Trophoblast cell (in vitro differentiated cells and primary cell): ENCODE measurements at regions not wholly inside any gene's neighbourhood (a gene's known extent, or its start where the extent isn't known, plus 50 kb on each side); places are given as distances from the start of the nearest gene placed in this dataset.

ENCODE experiments used
- DNase-seq, 2 donors: peaks; one replicate each; pipeline ENCODE4 v3.0.0-alpha.2; 2016
- H2AFZ ChIP-seq: 2 replicates; pipeline ENCODE4 v1.6.1; 2013; ENCODE audit warnings: low read length, moderate library complexity, mild to moderate bottlenecking; ENCODE audit not compliant: insufficient read depth, poor library complexity
- H2AK5ac ChIP-seq: 2 replicates; pipeline ENCODE4 v1.6.1; 2013; ENCODE audit warnings: mild to moderate bottlenecking, low read length
- H2BK120ac ChIP-seq: 2 replicates; pipeline ENCODE4 v1.6.1; 2013; ENCODE audit warnings: low read length, mild to moderate bottlenecking, moderate library complexity; ENCODE audit not compliant: insufficient read depth, poor library complexity
- H2BK12ac ChIP-seq: 2 replicates; pipeline ENCODE4 v1.6.1; 2013; ENCODE audit warnings: mild to moderate bottlenecking, low read length, moderate library complexity
- H2BK5ac ChIP-seq: 2 replicates; pipeline ENCODE4 v1.6.1; 2013; ENCODE audit warnings: low read length, low read depth, moderate library complexity, mild to moderate bottlenecking; ENCODE audit not compliant: poor library complexity
- H3K14ac ChIP-seq: 2 replicates; pipeline ENCODE4 v1.6.1; 2013; ENCODE audit warnings: mild to moderate bottlenecking, low read length
- H3K18ac ChIP-seq: 2 replicates; pipeline ENCODE4 v1.6.1; 2013; ENCODE audit warnings: mild to moderate bottlenecking, low read length
- H3K23ac ChIP-seq: 2 replicates; pipeline ENCODE4 v1.6.1; 2013; ENCODE audit warnings: low read length
- H3K27ac ChIP-seq: 2 replicates; pipeline ENCODE4 v1.5.1; 2013; ENCODE audit warnings: low read depth, mild to moderate bottlenecking, inconsistent platforms, low read length, moderate library complexity
- H3K27me3 ChIP-seq: 2 replicates; pipeline ENCODE4 v1.6.1; 2013; ENCODE audit warnings: inconsistent platforms, mild to moderate bottlenecking, low read length, moderate library complexity; ENCODE audit not compliant: insufficient read depth
- H3K36me3 ChIP-seq, 2 experiments: 1 replicate in 1 of 2; 2 replicates in 1 of 2; pipeline ENCODE4 v1.6.1; 2013; ENCODE audit warnings: low read length in 2 of 2, mild to moderate bottlenecking in 2 of 2, moderate library complexity in 1 of 2; ENCODE audit not compliant: insufficient read depth in 2 of 2, control insufficient read depth in 1 of 2
- H3K4ac ChIP-seq: 2 replicates; pipeline ENCODE4 v1.6.1; 2013; ENCODE audit warnings: low read depth, mild to moderate bottlenecking, low read length, moderate library complexity
- H3K4me1 ChIP-seq, 2 experiments: 1 replicate in 1 of 2; 2 replicates in 1 of 2; pipeline ENCODE4 v1.6.1; 2013; ENCODE audit warnings: low read length in 2 of 2, mild to moderate bottlenecking in 2 of 2, moderate library complexity in 1 of 2; ENCODE audit not compliant: insufficient read depth in 2 of 2, control insufficient read depth in 1 of 2
- H3K4me2 ChIP-seq: 2 replicates; pipeline ENCODE4 v1.6.1; 2013; ENCODE audit warnings: inconsistent platforms, mild to moderate bottlenecking, low read length, moderate library complexity
- H3K4me3 ChIP-seq: 2 replicates; pipeline ENCODE4 v1.5.1; 2013; ENCODE audit warnings: mild to moderate bottlenecking, low read depth, low read length, inconsistent platforms
- H3K79me1 ChIP-seq: one replicate; pipeline ENCODE4 v1.6.1; 2013; ENCODE audit warnings: low read length
- H3K79me2 ChIP-seq: 2 replicates; pipeline ENCODE4 v1.6.1; 2013; ENCODE audit warnings: low read length, mild to moderate bottlenecking; ENCODE audit not compliant: control insufficient read depth, insufficient read depth, poor library complexity
- H3K9ac ChIP-seq: 2 replicates; pipeline ENCODE4 v1.6.1; 2013; ENCODE audit warnings: mild to moderate bottlenecking, low read length
- H3K9me3 ChIP-seq: 2 replicates; pipeline ENCODE4 v1.6.1; 2013; ENCODE audit warnings: low read depth, mild to moderate bottlenecking, control low read depth, inconsistent platforms, low read length; ENCODE audit not compliant: insufficient read depth
- H4K12ac ChIP-seq: 2 replicates; pipeline ENCODE4 v1.6.1; 2013; ENCODE audit warnings: low read depth, mild to moderate bottlenecking, low read length, moderate library complexity
- H4K8ac ChIP-seq: 2 replicates; pipeline ENCODE4 v1.6.1; 2013; ENCODE audit warnings: low read depth, mild to moderate bottlenecking, low read length, moderate library complexity
- H4K91ac ChIP-seq: one replicate; pipeline ENCODE4 v1.6.1; 2013; ENCODE audit warnings: low read depth, mild to moderate bottlenecking, low read length, moderate library complexity
- WGBS: extraction: QIAGEN DNeasy Blood & Tissue Kit; methylation state at CpG from one replicate; pipeline ENCODE4 v1.1.7; 2013; ENCODE audit warnings: missing lambda C conversion rate; ENCODE audit not compliant: insufficient read length, insufficient coverage; ENCODE audit errors: extremely low coverage; 5-methylcytosine and 5-hydroxymethylcytosine counted together

DNA sequence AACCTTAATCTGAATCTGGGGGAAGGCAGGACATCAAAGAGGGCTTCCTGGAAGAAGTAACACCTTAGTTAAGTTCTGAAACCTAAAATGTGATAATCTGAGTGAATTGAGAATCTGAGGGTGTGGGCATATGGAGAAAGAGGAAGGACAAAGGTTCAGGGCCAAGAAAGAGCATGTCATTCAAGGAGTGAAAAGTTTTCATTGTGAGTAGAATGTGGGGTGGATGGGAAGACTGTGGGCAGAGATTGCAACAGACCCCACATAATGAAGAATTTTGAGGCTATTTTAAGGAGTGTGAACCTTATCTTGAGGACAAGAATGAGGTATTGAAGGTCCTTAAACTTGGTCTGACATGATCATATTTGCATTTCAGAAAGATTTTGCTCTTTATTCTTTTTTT is 227.2 kb downstream of the PTGER3 start:
- H4K12ac ChIP-seq = no peak overlapping the region
- no peak overlapping the region for H2BK120ac ChIP-seq
- no peak overlapping the region for H3K27ac ChIP-seq
- H2BK12ac ChIP-seq = no peak overlapping the region
- no peak overlapping the region for H3K4me3 ChIP-seq
- no peak overlapping the region for H2AK5ac ChIP-seq
- H3K4me2 ChIP-seq = no peak overlapping the region
- H3K79me2 ChIP-seq = no peaks in the 10 kb centered on the region
- H3K4me1 ChIP-seq = no peaks in the 10 kb centered on the region
- no peak overlapping the region for H3K14ac ChIP-seq
- H4K91ac ChIP-seq = no peak overlapping the region
- H2AFZ ChIP-seq = no peak overlapping the region
- H3K18ac ChIP-seq = no peak overlapping the region
- H3K4ac ChIP-seq = no peak overlapping the region
- H4K8ac ChIP-seq = no peak overlapping the region
- H3K79me1 ChIP-seq = no peaks in the 10 kb centered on the region
- no peaks in the 10 kb centered on the region for H3K36me3 ChIP-seq
- H3K9me3 ChIP-seq = no peaks in the 10 kb centered on the region
- no peak overlapping the region for H2BK5ac ChIP-seq
- H3K9ac ChIP-seq = no peak overlapping the region
- H3K27me3 ChIP-seq = no peaks in the 10 kb centered on the region
- no peak overlapping the region for H3K23ac ChIP-seq
- no peak for DNase-seq

DNA sequence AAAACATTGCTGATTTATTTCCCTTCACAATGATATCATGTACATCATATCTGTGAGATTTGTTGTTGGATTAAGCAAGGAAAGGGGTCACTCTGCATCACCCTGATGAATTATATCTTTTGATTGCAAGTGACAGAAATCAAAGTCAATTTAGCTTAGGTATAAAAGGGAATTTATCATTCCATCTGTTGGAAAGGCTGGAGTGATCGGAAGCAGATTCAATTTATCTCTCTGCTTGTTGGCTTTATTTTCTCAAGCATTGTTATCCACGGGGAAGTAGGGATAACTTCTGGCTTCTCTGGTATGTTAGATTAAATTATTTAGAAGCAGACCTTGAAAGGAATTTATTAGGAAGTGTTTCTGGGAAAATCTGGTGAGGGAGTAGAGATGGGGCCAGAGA is 226.6 kb downstream of the PTGER3 start:
- H4K91ac ChIP-seq = no peak overlapping the region
- H3K27me3 ChIP-seq = no peaks in the 10 kb centered on the region
- H3K36me3 ChIP-seq = no peaks in the 10 kb centered on the region
- H2BK5ac ChIP-seq = no peak overlapping the region
- no peak overlapping the region for H3K23ac ChIP-seq
- no peak overlapping the region for H2AFZ ChIP-seq
- no peak for DNase-seq
- no peak overlapping the region for H2BK120ac ChIP-seq
- H2AK5ac ChIP-seq = no peak overlapping the region
- H3K4me1 ChIP-seq = no peaks in the 10 kb centered on the region
- H3K27ac ChIP-seq = no peak overlapping the region
- no peak overlapping the region for H4K8ac ChIP-seq
- no peak overlapping the region for H3K4ac ChIP-seq
- no peak overlapping the region for H2BK12ac ChIP-seq
- H3K79me1 ChIP-seq = no peaks in the 10 kb centered on the region
- no peak overlapping the region for H3K14ac ChIP-seq
- H3K4me2 ChIP-seq = no peak overlapping the region
- no peak overlapping the region for H3K9ac ChIP-seq
- H3K18ac ChIP-seq = no peak overlapping the region
- H3K79me2 ChIP-seq = no peaks in the 10 kb centered on the region
- H4K12ac ChIP-seq = no peak overlapping the region
- no CpG with 5 or more reads among the region's 2 CpGs for WGBS
- no peaks in the 10 kb centered on the region for H3K9me3 ChIP-seq
- no peak overlapping the region for H3K4me3 ChIP-seq

DNA sequence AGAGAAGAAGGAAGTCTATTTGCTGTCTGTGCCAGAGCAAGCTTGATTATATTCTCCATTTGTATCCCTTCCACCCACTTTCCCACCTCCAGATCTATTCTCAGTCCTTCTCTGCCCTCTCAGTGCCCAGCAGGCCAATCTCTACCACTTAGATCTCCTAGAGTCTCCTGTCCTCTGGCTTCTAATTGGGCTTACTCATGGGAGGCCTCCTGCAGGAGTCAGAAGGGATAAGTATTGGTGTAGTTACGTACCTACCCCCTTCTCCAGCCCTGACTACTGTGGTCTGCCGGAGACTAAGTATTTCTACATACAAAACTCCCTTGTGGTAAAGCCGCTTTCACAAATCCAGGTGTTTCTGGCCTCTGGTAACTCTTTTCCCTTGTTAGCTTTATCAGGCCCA is 221.2 kb downstream of the PTGER3 start:
- Histone ChIP-seq H3K9me3 (no peaks in the 10 kb centered on the region), H3K4me3 (no peak overlapping the region), H2BK120ac (no peak overlapping the region), H3K9ac (no peak overlapping the region), H2BK12ac (no peak overlapping the region), H3K27me3 (no peaks in the 10 kb centered on the region), H2AFZ (no peak overlapping the region), H2AK5ac (no peak overlapping the region), H3K14ac (no peak overlapping the region), H4K8ac (no peak overlapping the region), H4K12ac (no peak overlapping the region), H3K79me2 (no peaks in the 10 kb centered on the region), H4K91ac (no peak overlapping the region), H3K4me2 (no peak overlapping the region), H2BK5ac (no peak overlapping the region), H3K23ac (no peak overlapping the region), H3K36me3 (no peaks in the 10 kb centered on the region), H3K4ac (no peak overlapping the region), H3K79me1 (no peaks in the 10 kb centered on the region), H3K4me1 (no peaks in the 10 kb centered on the region), H3K27ac (no peak overlapping the region), H3K18ac (no peak overlapping the region)
- no peak for DNase-seq
- WGBS = no CpG with 5 or more reads among the region's 3 CpGs

DNA sequence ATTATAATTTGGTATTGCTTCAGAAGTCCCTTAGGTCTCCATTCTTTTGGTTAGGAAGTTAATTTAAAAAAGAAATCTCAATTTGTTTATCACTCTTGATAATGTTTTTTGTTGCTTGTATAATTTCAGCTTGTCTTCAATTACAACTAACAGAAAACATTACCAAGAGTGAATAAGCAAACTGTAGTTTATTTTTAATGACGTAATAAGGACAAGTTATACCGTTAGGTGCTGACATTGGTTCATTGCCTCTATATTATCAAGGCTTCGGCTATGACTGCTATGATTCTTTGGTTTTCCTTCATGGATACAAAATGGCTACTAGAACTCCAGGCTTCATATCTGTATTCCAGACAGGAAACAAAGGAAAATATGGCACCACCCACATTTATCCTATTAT is 220.6 kb downstream of the PTGER3 start:
- Histone ChIP-seq H3K4me1 (no peaks in the 10 kb centered on the region), H3K36me3 (no peaks in the 10 kb centered on the region), H3K18ac (no peak overlapping the region), H3K27ac (no peak overlapping the region), H3K23ac (no peak overlapping the region), H4K91ac (no peak overlapping the region), H3K14ac (no peak overlapping the region), H3K4ac (no peak overlapping the region), H4K8ac (no peak overlapping the region), H3K4me2 (no peak overlapping the region), H2BK120ac (no peak overlapping the region), H2BK5ac (no peak overlapping the region), H3K4me3 (no peak overlapping the region), H3K9me3 (no peaks in the 10 kb centered on the region), H2AFZ (no peak overlapping the region), H2BK12ac (no peak overlapping the region), H3K79me1 (no peaks in the 10 kb centered on the region), H4K12ac (no peak overlapping the region), H2AK5ac (no peak overlapping the region), H3K9ac (no peak overlapping the region), H3K27me3 (no peaks in the 10 kb centered on the region), H3K79me2 (no peaks in the 10 kb centered on the region)
- no CpG with 5 or more reads among the region's 3 CpGs for WGBS
- DNase-seq = no peak

DNA sequence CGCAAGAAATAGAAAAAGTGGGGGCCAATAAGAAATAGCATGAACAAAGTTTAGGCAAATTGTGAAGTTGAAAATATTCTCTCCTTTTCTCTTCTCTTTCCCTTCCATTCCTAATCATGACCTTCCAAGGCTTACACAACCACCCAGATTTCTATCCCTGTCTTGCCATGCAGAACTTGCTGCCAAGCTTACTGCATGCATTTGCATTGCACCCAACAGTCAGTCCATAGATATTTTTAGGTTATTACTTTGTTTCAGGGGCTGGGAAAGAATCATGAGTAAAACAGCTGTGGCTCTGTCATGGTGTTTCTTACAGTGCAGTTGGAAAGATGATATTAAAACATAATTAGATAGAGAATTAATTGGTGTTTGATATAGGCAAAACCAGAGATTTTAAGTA is 219.4 kb downstream of the PTGER3 start:
- Histone ChIP-seq H4K91ac (no peak overlapping the region), H4K12ac (no peak overlapping the region), H3K23ac (no peak overlapping the region), H3K18ac (no peak overlapping the region), H3K9ac (no peak overlapping the region), H3K36me3 (no peaks in the 10 kb centered on the region), H3K4me2 (no peak overlapping the region), H2AK5ac (no peak overlapping the region), H2AFZ (no peak overlapping the region), H3K79me1 (no peaks in the 10 kb centered on the region), H3K4me1 (no peaks in the 10 kb centered on the region), H3K79me2 (no peaks in the 10 kb centered on the region), H3K4ac (no peak overlapping the region), H3K4me3 (no peak overlapping the region), H4K8ac (no peak overlapping the region), H3K14ac (no peak overlapping the region), H2BK12ac (no peak overlapping the region), H2BK5ac (no peak overlapping the region), H3K9me3 (no peaks in the 10 kb centered on the region), H2BK120ac (no peak overlapping the region), H3K27me3 (no peaks in the 10 kb centered on the region), H3K27ac (no peak overlapping the region)
- no CpG with 5 or more reads among the region's 1 CpG for WGBS
- DNase-seq = no peak
